Retinal pigment epithelial cell (primary cell): ENCODE measurements at regions not wholly inside any gene's neighbourhood (a gene's known extent, or its start where the extent isn't known, plus 50 kb on each side); places are given as distances from the start of the nearest gene placed in this dataset.

ENCODE experiments used
- DNase-seq: peaks from one replicate; pipeline ENCODE4 v3.0.0-alpha.2; 2010; ENCODE audit warnings: low read depth
- H3K4me3 ChIP-seq: 2 replicates; pipeline ENCODE4 v1.5.1; 2011; ENCODE audit warnings: mild to moderate bottlenecking, low read length, control low read depth, moderate library complexity
- CTCF ChIP-seq: conservative IDR thresholded peaks from 2 replicates; pipeline ENCODE4 v1.5.1; 2011; ENCODE audit warnings: low read depth, low read length, control low read depth, inconsistent platforms

GRCh38 chrX:5417381-5417780 is 811.3 kb downstream of the NLGN4X start:
- no peak overlapping the region for H3K4me3 ChIP-seq
- TF ChIP-seq CTCF, result no peak
- DNase-seq, result no peak

- no peak for TF ChIP-seq CTCF
- DNase-seq, result no peak
- H3K4me3 ChIP-seq, result no peak overlapping the region
These were observed 812.9 kb downstream of the NLGN4X start for GRCh38 chrX:5415738-5416137.

GRCh38 chrX:5409106-5409505 is 819.6 kb downstream of the NLGN4X start:
- no peak for DNase-seq
- H3K4me3 ChIP-seq, result no peak overlapping the region
- no peak for TF ChIP-seq CTCF

GRCh38 chrX:5402461-5402860 is 826.2 kb downstream of the NLGN4X start:
- no peak for TF ChIP-seq CTCF
- DNase-seq, result no peak
- no peak overlapping the region for H3K4me3 ChIP-seq

GRCh38 chrX:5399403-5399802 is 829.3 kb downstream of the NLGN4X start:
- no peak overlapping the region for H3K4me3 ChIP-seq
- TF ChIP-seq CTCF, result no peak
- DNase-seq, result no peak

- H3K4me3 ChIP-seq, result no peak overlapping the region
- no peak for DNase-seq
- TF ChIP-seq CTCF, result no peak
These were observed 831.3 kb downstream of the NLGN4X start for GRCh38 chrX:5397409-5397808.

- no peak for TF ChIP-seq CTCF
- no peak for DNase-seq
- H3K4me3 ChIP-seq, result no peak overlapping the region
These were observed 838.3 kb downstream of the NLGN4X start for GRCh38 chrX:5390376-5390775.
